HCT116 (cell line): ENCODE measurements at regions not wholly inside any gene's neighbourhood (a gene's known extent, or its start where the extent isn't known, plus 50 kb on each side); places are given as distances from the start of the nearest gene placed in this dataset.

ENCODE experiments used
- ATAC-seq: fragments of 200-7000 bp; cut with Tn5 transposase; 2 replicates; pipeline ENCODE4 v1.9.1; 2020; ENCODE audit warnings: mild to moderate bottlenecking, moderate library complexity
- BruUV-seq: library from RNA; stranded (reverse); fragments of 400-500 nt; replicated peaks from 2 replicates; lab custom pipeline; 2021; lab: Mats Ljungman, UMichigan
- CTCF ChIA-PET: fragments of 300-600 bp; sonication (Branson Sonifier 250); formaldehyde crosslinking; loops from one replicate; lab custom pipeline; 2021; ENCODE audit warnings: antibody characterized with exemption; lab: Charles Lee
- POLR2A ChIA-PET: fragments of 300-600, 350-600 bp; sonication (Branson Sonifier 250); formaldehyde crosslinking; loops from one replicate; lab custom pipeline; 2021; ENCODE audit warnings: antibody characterized with exemption; lab: Charles Lee
- RAD21 ChIA-PET, 2 experiments: fragments of 300-600 bp; sonication (Branson Sonifier 250); formaldehyde crosslinking; loops; one replicate each; lab custom pipeline; 2023; ENCODE audit warnings: low total read pairs in 2 of 2; ENCODE audit not compliant: uncharacterized antibody in 2 of 2, unreplicated experiment in 2 of 2, low non-redundant PET in 1 of 2; lab: Charles Lee
- DNase-seq: peaks from one replicate; pipeline ENCODE4 v3.0.0-alpha.2; 2010; ENCODE audit warnings: low read depth, low spot score
- H2AFZ ChIP-seq: fragments of 200-600 bp; shearing (Covaris generic), sonication (generic); 2 replicates; pipeline ENCODE4 v1.6.1; 2017; ENCODE audit warnings: low read depth, mixed run types, mixed read lengths, antibody characterized with exemption, low read length; ENCODE audit not compliant: poor library complexity, severe bottlenecking
- H3K27ac ChIP-seq: 2 replicates; pipeline ENCODE4 v1.5.1; 2012; ENCODE audit warnings: low read depth, low read length
- H3K27me3 ChIP-seq: fragments of 200-600 bp; sonication (generic); 2 replicates; pipeline ENCODE4 v1.6.1; 2016; ENCODE audit warnings: mixed run types, low read length, mixed read lengths; ENCODE audit not compliant: insufficient read depth
- H3K36me3 ChIP-seq, 2 experiments: fragments of 200-500 bp in 1 of 2; fragments of 200-600 bp in 1 of 2; sonication (Bioruptor generic) in 1 of 2; sonication (generic) in 1 of 2; 2 replicates each; pipeline versions ENCODE4 v1.5.1 to v1.6.1; 2014 to 2016; ENCODE audit warnings: low read length in 2 of 2, inconsistent platforms in 1 of 2, mixed read lengths in 1 of 2, mixed run types in 1 of 2; ENCODE audit not compliant: insufficient read depth in 2 of 2, control insufficient read depth in 1 of 2
- H3K4me1 ChIP-seq, 2 experiments: fragments of 200-600 bp in 1 of 2; sonication (generic) in 1 of 2; 2 replicates each; pipeline versions ENCODE4 v1.5.1 to v1.6.1; 2012 to 2017; ENCODE audit warnings: low read length in 2 of 2, inconsistent platforms in 1 of 2, mild to moderate bottlenecking in 1 of 2, mixed read lengths in 1 of 2, mixed run types in 1 of 2, moderate library complexity in 1 of 2; ENCODE audit not compliant: insufficient read depth in 2 of 2, control insufficient read depth in 1 of 2
- H3K4me2 ChIP-seq: fragments of 200-600 bp; sonication (generic); 2 replicates; pipeline ENCODE4 v1.6.1; 2017; ENCODE audit warnings: mixed run types, low read length, mixed read lengths
- H3K4me3 ChIP-seq, 2 experiments: fragments of 200-600 bp in 1 of 2; sonication (generic) in 1 of 2; replicated peaks in 1 of 2; 2 replicates each; pipeline ENCODE4 v1.5.1; 2011 to 2016; ENCODE audit warnings: low read length in 2 of 2, control low read depth in 1 of 2, low read depth in 1 of 2, mild to moderate bottlenecking in 1 of 2, mixed read lengths in 1 of 2, mixed run types in 1 of 2
- H3K79me2 ChIP-seq: fragments of 200-600 bp; sonication (generic); 2 replicates; pipeline ENCODE4 v1.6.1; 2017; ENCODE audit warnings: mild to moderate bottlenecking, mixed run types, low read length, moderate library complexity, mixed read lengths; ENCODE audit not compliant: insufficient read depth
- H3K9ac ChIP-seq: fragments of 200-600 bp; sonication (generic); 2 replicates; pipeline ENCODE4 v1.6.1; 2016; ENCODE audit warnings: low read length, mixed read lengths
- H3K9me2 ChIP-seq: fragments of 200-600 bp; sonication (generic), shearing (Covaris generic); 2 replicates; pipeline ENCODE4 v1.6.1; 2017; ENCODE audit warnings: mixed run types, mild to moderate bottlenecking, moderate library complexity; ENCODE audit not compliant: insufficient read depth
- H3K9me3 ChIP-seq, 2 experiments: fragments of 200-500 bp in 1 of 2; fragments of 200-600 bp in 1 of 2; sonication (Bioruptor generic) in 1 of 2; sonication (generic) in 1 of 2; 2 replicates each; pipeline ENCODE4 v1.6.1; 2014 to 2017; ENCODE audit warnings: low read length in 2 of 2, mixed read lengths in 2 of 2, inconsistent platforms in 1 of 2, low read depth in 1 of 2, mild to moderate bottlenecking in 1 of 2, mixed run types in 1 of 2, moderate library complexity in 1 of 2; ENCODE audit not compliant: control insufficient read depth in 1 of 2, insufficient read depth in 1 of 2
- H4K20me1 ChIP-seq: fragments of 200-600 bp; sonication (generic), shearing (Covaris generic); 2 replicates; pipeline ENCODE4 v1.6.1; 2017; ENCODE audit warnings: mixed run types, mild to moderate bottlenecking, moderate library complexity; ENCODE audit not compliant: insufficient read depth
- ATF3 ChIP-seq: IDR thresholded peaks from 2 replicates; pipeline ENCODE4 v1.6.1; 2012
- CBX3 ChIP-seq: IDR thresholded peaks from 2 replicates; pipeline ENCODE4 v1.6.1; 2012; ENCODE audit warnings: low read depth
- CEBPB ChIP-seq: IDR thresholded peaks from 2 replicates; pipeline ENCODE4 v1.6.1; 2012; ENCODE audit warnings: low read depth
- CTCF ChIP-seq, 3 experiments: fragments of 200-600 bp in 1 of 3; sonication (generic) in 1 of 3; IDR thresholded peaks in 2 of 3; conservative IDR thresholded peaks in 1 of 3; 2 replicates each; pipeline ENCODE4 v1.5.1; 2012 to 2017; ENCODE audit warnings: low read depth in 2 of 3, low read length in 2 of 3, antibody characterized with exemption in 1 of 3, borderline replicate concordance in 1 of 3, control low read depth in 1 of 3, mild to moderate bottlenecking in 1 of 3, mixed read lengths in 1 of 3, mixed run types in 1 of 3, moderate library complexity in 1 of 3; ENCODE audit not compliant: insufficient read depth in 1 of 3
- EGR1 ChIP-seq: IDR thresholded peaks from 2 replicates; pipeline ENCODE4 v1.6.1; 2012; ENCODE audit warnings: low read depth
- ELF1 ChIP-seq: IDR thresholded peaks from 2 replicates; pipeline ENCODE4 v1.6.1; 2012; ENCODE audit warnings: low read depth, borderline replicate concordance
- EZH2 ChIP-seq: fragments of 200-600 bp; sonication (generic); IDR thresholded peaks from 2 replicates; pipeline ENCODE4 v1.6.1; 2017; ENCODE audit warnings: antibody characterized with exemption, mixed run types
- FOSL1 ChIP-seq: IDR thresholded peaks from 2 replicates; pipeline ENCODE4 v1.6.1; 2012; ENCODE audit warnings: low read depth
- JUND ChIP-seq: IDR thresholded peaks from 2 replicates; pipeline ENCODE4 v1.6.1; 2012
- POLR2A ChIP-seq: IDR thresholded peaks from 2 replicates; pipeline ENCODE4 v1.7.0; 2011; ENCODE audit warnings: borderline replicate concordance; ENCODE audit not compliant: insufficient read depth, insufficient read length; ENCODE audit errors: extremely low read depth
- RAD21 ChIP-seq: IDR thresholded peaks from 2 replicates; pipeline ENCODE4 v1.6.1; 2012; ENCODE audit warnings: low read depth, mild to moderate bottlenecking
- SIN3A ChIP-seq: IDR thresholded peaks from 2 replicates; pipeline ENCODE4 v1.6.1; 2012; ENCODE audit warnings: low read depth
- SP1 ChIP-seq: IDR thresholded peaks from 2 replicates; pipeline ENCODE4 v1.6.1; 2012; ENCODE audit warnings: low read depth
- SRF ChIP-seq: IDR thresholded peaks from 2 replicates; pipeline ENCODE4 v1.6.1; 2012; ENCODE audit warnings: low read depth
- YY1 ChIP-seq: IDR thresholded peaks from 2 replicates; pipeline ENCODE4 v1.6.1; 2011; ENCODE audit warnings: low read length, low read depth, moderate library complexity, mild to moderate bottlenecking; ENCODE audit not compliant: insufficient replicate concordance; ENCODE audit errors: extremely low read depth
- ZBTB33 ChIP-seq: IDR thresholded peaks from 2 replicates; pipeline ENCODE4 v1.6.1; 2011; ENCODE audit warnings: mild to moderate bottlenecking, low read length, moderate library complexity; ENCODE audit not compliant: insufficient replicate concordance; ENCODE audit errors: extremely low read depth
- ZFX ChIP-seq: fragments of 450-650 bp; IDR thresholded peaks from 2 replicates; pipeline ENCODE4 v1.6.1; 2017
- ZNF274 ChIP-seq: fragments of 200-500 bp; sonication (Bioruptor generic); IDR thresholded peaks from 2 replicates; pipeline ENCODE4 v1.6.1; 2014; ENCODE audit warnings: mild to moderate bottlenecking, low read depth, low read length, inconsistent platforms
- intact Hi-C: fragments of 100-400 bp; cut with micrococcal nuclease; formaldehyde crosslinking; loops from 2 replicates; pipeline ENCODE4 v1.10.0; 2022

GRCh38 chr6:85136310-85136709 lies 313.6 kb upstream of the NT5E start:
- POLR2A ChIA-PET = no interaction called here
- H3K27ac ChIP-seq = no peak overlapping the region
- H3K79me2 ChIP-seq = no peaks in the 10 kb centered on the region
- intact Hi-C loops = no loop called here
- H3K4me3 ChIP-seq = no peak overlapping the region
- peaks cover 20% of the 10 kb centered on the region; the same call in 1 of the 2 replicates for H3K27me3 ChIP-seq
- no TSS peak for BruUV-seq
- H2AFZ ChIP-seq = no peak overlapping the region
- ATAC-seq = no peak
- no peaks in the 10 kb centered on the region for H3K36me3 ChIP-seq
- H3K4me2 ChIP-seq = no peak overlapping the region
- CTCF ChIA-PET = no interaction called here
- H3K9me3 ChIP-seq = no peaks in the 10 kb centered on the region
- H4K20me1 ChIP-seq = no peaks in the 10 kb centered on the region
- no peaks in the 10 kb centered on the region for H3K4me1 ChIP-seq
- no peak overlapping the region for H3K9ac ChIP-seq
- DNase-seq = no peak
- no peaks in the 10 kb centered on the region for H3K9me2 ChIP-seq
- RAD21 ChIA-PET = no interaction called here
- TF ChIP-seq SIN3A (no peak), EGR1 (no peak), ZNF274 (no peak), ZFX (no peak), JUND (no peak), CTCF (IDR thresholded peaks at IDR 0.05 in 2 of 3, conservative IDR thresholded peaks at IDR 0.05 in 1 of 3; ENCODE audit: borderline replicate concordance in 1 of 3, insufficient read depth in 1 of 3, low read depth in 2 of 3, low read length in 2 of 3) (no peak), CBX3 (no peak), RAD21 (no peak), YY1 (no peak), SRF (no peak), EZH2 (no peak), ELF1 (no peak), ZBTB33 (no peak), ATF3 (no peak), SP1 (no peak), POLR2A (no peak), FOSL1 (no peak), CEBPB (no peak)
